ENCODE measurements at regions not wholly inside any gene's neighbourhood (a gene's known extent, or its start where the extent isn't known, plus 50 kb on each side); places are given as distances from the start of the nearest gene placed in this dataset.

DNA sequence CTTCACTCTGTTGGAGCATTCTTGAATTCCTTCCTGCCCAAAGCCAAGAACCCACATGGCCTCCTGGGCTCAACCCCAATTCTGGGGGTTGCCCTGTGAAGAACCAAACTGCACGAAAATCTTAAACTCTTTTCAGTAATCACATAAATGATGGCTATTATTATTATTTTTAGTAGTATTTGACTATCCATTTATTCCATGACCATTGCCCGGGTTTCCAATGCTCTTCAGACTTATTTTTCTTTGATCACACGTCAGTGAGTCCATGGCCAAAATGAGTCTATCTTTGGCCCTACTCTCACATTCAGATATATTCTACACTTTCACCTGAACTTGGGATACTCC lies 185.9 kb downstream of the AVL9 start:
- Histone ChIP-seq H3K9me2 (ENCODE audit: insufficient read depth) (no peaks in the 10 kb centered on the region), H4K20me1 (ENCODE audit: insufficient read depth) (no peaks in the 10 kb centered on the region), H3K9ac (ENCODE audit: low read length) (no peak overlapping the region), H3K4me1 (ENCODE audit: control insufficient read depth in 1 of 2, insufficient read depth in 2 of 2, low read length in 2 of 2) (peaks cover 21 to 30% of the 10 kb centered on the region in 2 experiments), H2AFZ (ENCODE audit: low read depth, low read length, poor library complexity, severe bottlenecking) (no peak overlapping the region), H3K4me2 (ENCODE audit: low read length) (peak overlapping the region; percentile 63), H3K79me2 (ENCODE audit: insufficient read depth, low read length) (no peaks in the 10 kb centered on the region), H3K27ac (ENCODE audit: low read depth, low read length) (peak overlapping the region; percentile 44; the same call in 1 of the 2 replicates), H3K4me3 (replicated peaks in 1 of 2; ENCODE audit: low read depth in 1 of 2, low read length in 2 of 2) (no peak overlapping the region), H3K27me3 (ENCODE audit: insufficient read depth, low read length) (no peaks in the 10 kb centered on the region), H3K36me3 (ENCODE audit: control insufficient read depth in 1 of 2, insufficient read depth in 2 of 2, low read length in 2 of 2) (0 out of 4 replicates have a peak, but pooled peaks cover 0 to 4% of the 10 kb centered on the region in 2 experiments), H3K9me3 (ENCODE audit: control insufficient read depth in 1 of 2, insufficient read depth in 1 of 2, low read depth in 1 of 2, low read length in 2 of 2) (no peaks in the 10 kb centered on the region)
- CTCF ChIA-PET, result no interaction called here
- RAD21 ChIA-PET (ENCODE audit: low non-redundant PET in 1 of 2, low total read pairs in 2 of 2, uncharacterized antibody in 2 of 2, unreplicated experiment in 2 of 2), result no interaction called here
- TF ChIP-seq EGR1 (IDR thresholded peaks at IDR 0.05; ENCODE audit: low read depth), result no peak
- TF ChIP-seq ZFX (IDR thresholded peaks at IDR 0.05), result no peak
- TF ChIP-seq, protein P1, sequence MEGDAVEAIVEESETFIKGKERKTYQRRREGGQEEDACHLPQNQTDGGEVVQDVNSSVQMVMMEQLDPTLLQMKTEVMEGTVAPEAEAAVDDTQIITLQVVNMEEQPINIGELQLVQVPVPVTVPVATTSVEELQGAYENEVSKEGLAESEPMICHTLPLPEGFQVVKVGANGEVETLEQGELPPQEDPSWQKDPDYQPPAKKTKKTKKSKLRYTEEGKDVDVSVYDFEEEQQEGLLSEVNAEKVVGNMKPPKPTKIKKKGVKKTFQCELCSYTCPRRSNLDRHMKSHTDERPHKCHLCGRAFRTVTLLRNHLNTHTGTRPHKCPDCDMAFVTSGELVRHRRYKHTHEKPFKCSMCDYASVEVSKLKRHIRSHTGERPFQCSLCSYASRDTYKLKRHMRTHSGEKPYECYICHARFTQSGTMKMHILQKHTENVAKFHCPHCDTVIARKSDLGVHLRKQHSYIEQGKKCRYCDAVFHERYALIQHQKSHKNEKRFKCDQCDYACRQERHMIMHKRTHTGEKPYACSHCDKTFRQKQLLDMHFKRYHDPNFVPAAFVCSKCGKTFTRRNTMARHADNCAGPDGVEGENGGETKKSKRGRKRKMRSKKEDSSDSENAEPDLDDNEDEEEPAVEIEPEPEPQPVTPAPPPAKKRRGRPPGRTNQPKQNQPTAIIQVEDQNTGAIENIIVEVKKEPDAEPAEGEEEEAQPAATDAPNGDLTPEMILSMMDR (IDR thresholded peaks at IDR 0.05 in 2 of 3, conservative IDR thresholded peaks at IDR 0.05 in 1 of 3; ENCODE audit: borderline replicate concordance in 1 of 3, insufficient read depth in 1 of 3, low read depth in 2 of 3, low read length in 2 of 3), result no peak
- TF ChIP-seq YY1 (IDR thresholded peaks at IDR 0.05; ENCODE audit: extremely low read depth, insufficient replicate concordance, low read depth, low read length), result no peak
- TF ChIP-seq SP1 (IDR thresholded peaks at IDR 0.05; ENCODE audit: low read depth), result no peak
- intact Hi-C loops (cut with micrococcal nuclease), result no loop called here
- DNase-seq (ENCODE audit: low read depth, low spot score) (no peak), ATAC-seq (no peak)
- BruUV-seq (replicated peaks), result no TSS peak
- POLR2A ChIA-PET, result no interaction called here

DNA sequence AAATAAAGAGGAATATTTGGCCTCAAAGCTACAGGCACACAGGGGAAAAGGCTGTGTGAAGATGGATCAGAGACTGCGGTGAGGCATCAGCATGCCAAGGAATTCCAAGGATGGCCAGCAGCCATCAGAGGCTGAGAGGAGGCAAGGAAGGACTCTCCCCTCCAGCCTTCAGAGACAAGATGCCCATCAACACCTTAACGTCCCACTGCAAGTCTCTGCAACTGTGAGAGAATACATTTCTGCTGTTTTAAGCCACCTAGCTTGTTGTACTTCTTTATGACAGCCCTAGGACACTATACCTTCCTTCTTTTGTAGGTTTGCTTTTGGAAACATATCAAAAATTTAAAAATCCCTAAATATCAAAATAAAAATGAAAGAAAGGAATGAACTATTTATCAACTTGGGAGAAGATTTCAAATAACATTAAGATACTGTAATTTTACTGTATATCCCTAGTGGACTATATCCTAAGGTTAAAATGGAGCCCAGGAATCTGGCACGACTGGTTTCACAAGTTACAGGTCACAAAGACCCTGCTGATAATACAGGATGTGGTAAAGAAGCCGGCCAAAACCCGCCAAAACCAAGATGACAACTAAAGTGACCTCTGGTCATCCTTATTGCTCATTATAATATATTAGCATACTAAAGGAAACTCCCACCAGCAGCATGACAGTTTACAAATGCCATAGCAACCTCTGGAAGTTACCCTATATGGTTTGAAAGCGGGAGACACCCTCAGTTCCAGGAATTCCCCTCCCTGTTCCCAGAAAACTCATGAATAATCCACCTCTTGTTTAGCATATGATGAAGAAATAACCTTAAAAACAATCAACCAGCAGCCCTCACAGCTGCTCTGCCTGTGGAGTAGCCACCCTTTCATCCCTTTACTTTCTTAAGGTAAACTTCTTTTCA lies 185.2 kb downstream of the AVL9 start:
- Histone ChIP-seq H3K4me2 (ENCODE audit: low read length) (peak overlapping the region; percentile 63), H3K9me2 (ENCODE audit: insufficient read depth) (no peaks in the 10 kb centered on the region), H4K20me1 (ENCODE audit: insufficient read depth) (no peaks in the 10 kb centered on the region), H3K9ac (ENCODE audit: low read length) (peak overlapping the region; percentile 42), H3K36me3 (ENCODE audit: control insufficient read depth in 1 of 2, insufficient read depth in 2 of 2, low read length in 2 of 2) (0 out of 4 replicates have a peak, but pooled peaks cover 0 to 4% of the 10 kb centered on the region in 2 experiments), H2AFZ (ENCODE audit: low read depth, low read length, poor library complexity, severe bottlenecking) (no peak overlapping the region), H3K79me2 (ENCODE audit: insufficient read depth, low read length) (no peaks in the 10 kb centered on the region), H3K27ac (ENCODE audit: low read depth, low read length) (peak overlapping the region; percentile 44), H3K9me3 (ENCODE audit: control insufficient read depth in 1 of 2, insufficient read depth in 1 of 2, low read depth in 1 of 2, low read length in 2 of 2) (no peaks in the 10 kb centered on the region), H3K4me3 (replicated peaks in 1 of 2; ENCODE audit: low read depth in 1 of 2, low read length in 2 of 2) (peak overlapping the region in 1 of 2 experiments; percentile 10; a peak in 2 of 4 replicates), H3K4me1 (ENCODE audit: control insufficient read depth in 1 of 2, insufficient read depth in 2 of 2, low read length in 2 of 2) (peaks cover 21 to 30% of the 10 kb centered on the region in 2 experiments), H3K27me3 (ENCODE audit: insufficient read depth, low read length) (no peaks in the 10 kb centered on the region)
- peak; percentile 77 for ATAC-seq
- no TSS peak for BruUV-seq (replicated peaks)
- DNase-seq (ENCODE audit: low read depth, low spot score), result no peak
- ChIA-PET RAD21 (ENCODE audit: low non-redundant PET in 1 of 2, low total read pairs in 2 of 2, uncharacterized antibody in 2 of 2, unreplicated experiment in 2 of 2) (no interaction called here), POLR2A (interaction anchor here (1.0 to 2.2 kb wide), 2 partner anchors 11 to 20 kb away, joined by 4 to 9 read pairs; no protein-coding TSS in a partner anchor), CTCF (no interaction called here)
- intact Hi-C loops (cut with micrococcal nuclease), result no loop called here
- TF ChIP-seq ZNF274 (IDR thresholded peaks at IDR 0.05; ENCODE audit: low read depth, low read length) (no peak), ZFX (IDR thresholded peaks at IDR 0.05) (no peak), EZH2phosphoT487 (IDR thresholded peaks at IDR 0.05; ENCODE audit: borderline replicate concordance) (no peak), POLR2A (IDR thresholded peaks at IDR 0.05; ENCODE audit: borderline replicate concordance, extremely low read depth, insufficient read depth, insufficient read length) (no peak), RAD21 (IDR thresholded peaks at IDR 0.05; ENCODE audit: low read depth) (no peak; the same call in 1 of the 2 replicates), JUND (IDR thresholded peaks at IDR 0.05) (peak; percentile 29; the same call in 1 of the 2 replicates), TCF7L2 (IDR thresholded peaks at IDR 0.05; ENCODE audit: borderline replicate concordance, extremely low read depth, insufficient read depth, insufficient read length) (no peak), EZH2 (IDR thresholded peaks at IDR 0.05) (no peak), SIN3A (IDR thresholded peaks at IDR 0.05; ENCODE audit: low read depth) (no peak)
- TF ChIP-seq, protein P1 (IDR thresholded peaks at IDR 0.05 in 2 of 3, conservative IDR thresholded peaks at IDR 0.05 in 1 of 3; ENCODE audit: borderline replicate concordance in 1 of 3, insufficient read depth in 1 of 3, low read depth in 2 of 3, low read length in 2 of 3), result no peak
- TF ChIP-seq, protein P2, sequence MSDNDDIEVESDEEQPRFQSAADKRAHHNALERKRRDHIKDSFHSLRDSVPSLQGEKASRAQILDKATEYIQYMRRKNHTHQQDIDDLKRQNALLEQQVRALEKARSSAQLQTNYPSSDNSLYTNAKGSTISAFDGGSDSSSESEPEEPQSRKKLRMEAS (IDR thresholded peaks at IDR 0.05), result peak; percentile 24
